ENCODE measurements at regions not wholly inside any gene's neighbourhood (a gene's known extent, or its start where the extent isn't known, plus 50 kb on each side); places are given as distances from the start of the nearest gene placed in this dataset.

DNA sequence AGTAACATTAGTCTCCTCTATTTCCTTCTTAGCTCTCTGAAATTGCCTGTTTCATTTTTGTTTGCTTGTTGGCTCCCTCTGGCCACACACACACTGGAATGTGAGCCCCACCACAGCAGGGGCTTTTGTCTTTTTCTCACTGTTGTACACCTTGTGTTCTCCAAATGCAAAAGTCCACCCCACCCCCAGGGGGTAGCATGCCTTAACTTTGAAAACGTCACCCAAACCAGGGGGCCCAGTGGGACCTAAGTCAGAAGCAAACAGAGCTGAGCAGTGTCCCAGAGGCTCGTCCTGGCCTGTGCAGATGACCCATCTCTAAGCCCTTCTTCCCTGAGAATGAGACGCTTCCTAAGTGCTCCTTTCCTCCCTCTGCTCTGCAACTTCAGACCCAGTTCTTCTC is 614.1 kb downstream of the UQCRFS1 start:
- TF ChIP-seq POLR2A (IDR thresholded peaks at IDR 0.05), result no peak
- TF ChIP-seq, protein P1, sequence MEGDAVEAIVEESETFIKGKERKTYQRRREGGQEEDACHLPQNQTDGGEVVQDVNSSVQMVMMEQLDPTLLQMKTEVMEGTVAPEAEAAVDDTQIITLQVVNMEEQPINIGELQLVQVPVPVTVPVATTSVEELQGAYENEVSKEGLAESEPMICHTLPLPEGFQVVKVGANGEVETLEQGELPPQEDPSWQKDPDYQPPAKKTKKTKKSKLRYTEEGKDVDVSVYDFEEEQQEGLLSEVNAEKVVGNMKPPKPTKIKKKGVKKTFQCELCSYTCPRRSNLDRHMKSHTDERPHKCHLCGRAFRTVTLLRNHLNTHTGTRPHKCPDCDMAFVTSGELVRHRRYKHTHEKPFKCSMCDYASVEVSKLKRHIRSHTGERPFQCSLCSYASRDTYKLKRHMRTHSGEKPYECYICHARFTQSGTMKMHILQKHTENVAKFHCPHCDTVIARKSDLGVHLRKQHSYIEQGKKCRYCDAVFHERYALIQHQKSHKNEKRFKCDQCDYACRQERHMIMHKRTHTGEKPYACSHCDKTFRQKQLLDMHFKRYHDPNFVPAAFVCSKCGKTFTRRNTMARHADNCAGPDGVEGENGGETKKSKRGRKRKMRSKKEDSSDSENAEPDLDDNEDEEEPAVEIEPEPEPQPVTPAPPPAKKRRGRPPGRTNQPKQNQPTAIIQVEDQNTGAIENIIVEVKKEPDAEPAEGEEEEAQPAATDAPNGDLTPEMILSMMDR (IDR thresholded peaks at IDR 0.05), result no peak
- no peak for TF ChIP-seq POLR2AphosphoS5 (IDR thresholded peaks at IDR 0.05; ENCODE audit: insufficient read depth in 1 of 2, low read depth in 1 of 2)

Measured in vagina (tissue), 2 donors.